B cell (primary cell): ENCODE measurements at regions not wholly inside any gene's neighbourhood (a gene's known extent, or its start where the extent isn't known, plus 50 kb on each side); places are given as distances from the start of the nearest gene placed in this dataset.

ENCODE experiments used
- CTCF ChIP-seq: fragments of 200-600 bp; IDR thresholded peaks from one replicate; pipeline ENCODE4 v1.8.0; 2022; ENCODE audit warnings: antibody characterized with exemption, mild to moderate bottlenecking
- EZH2 ChIP-seq: IDR thresholded peaks from 2 replicates; pipeline ENCODE4 v1.6.1; 2012; ENCODE audit warnings: borderline replicate concordance, low read depth, mild to moderate bottlenecking, moderate library complexity, low read length; ENCODE audit not compliant: insufficient read depth, poor library complexity, severe bottlenecking

- TF ChIP-seq CTCF (no peak), EZH2 (no peak)
These were observed 103.7 kb downstream of the FCRL5 start for GRCh38 chr1:157448636-157449035.
